IMR-90 (cell line): ENCODE measurements at regions not wholly inside any gene's neighbourhood (a gene's known extent, or its start where the extent isn't known, plus 50 kb on each side); places are given as distances from the start of the nearest gene placed in this dataset.

ENCODE experiments used
- ATAC-seq: fragments of 200-7000 bp; cut with Tn5 transposase; 2 replicates; pipeline ENCODE4 v1.9.1; 2020; ENCODE audit warnings: low read depth, mild to moderate bottlenecking, moderate library complexity
- BruUV-seq: library from RNA; stranded (reverse); fragments of 400-500 nt; replicated peaks from 2 replicates; lab custom pipeline; 2021; lab: Mats Ljungman, UMichigan
- CTCF ChIA-PET: fragments of 300-600 bp; formaldehyde crosslinking; extraction: SDS; loops from one replicate; lab custom pipeline; 2021; ENCODE audit warnings: antibody characterized with exemption; lab: Yijun Ruan, JAX
- POLR2A ChIA-PET: fragments of 300-600 bp; sonication (Branson Sonifier 250); formaldehyde crosslinking; loops from one replicate; lab custom pipeline; 2022; ENCODE audit warnings: antibody characterized with exemption; ENCODE audit not compliant: unreplicated experiment; lab: Charles Lee
- DNase-seq: peaks from one replicate; pipeline ENCODE4 v3.0.0; 2013
- H2AFZ ChIP-seq: replicated peaks from 2 replicates; pipeline ENCODE3; 2013; ENCODE audit warnings: low read length, mild to moderate bottlenecking; ENCODE audit not compliant: poor library complexity
- H2AK5ac ChIP-seq: 2 replicates; pipeline ENCODE4 v1.6.1; 2013; ENCODE audit warnings: low read depth, low read length, inconsistent platforms
- H2AK9ac ChIP-seq: replicated peaks from 2 replicates; pipeline ENCODE3; 2013; ENCODE audit warnings: mild to moderate bottlenecking, low read depth, low read length, moderate library complexity; ENCODE audit not compliant: poor library complexity
- H2BK120ac ChIP-seq: 2 replicates; pipeline ENCODE4 v1.6.1; 2013; ENCODE audit warnings: low read depth, low read length, inconsistent platforms
- H2BK15ac ChIP-seq: 3 replicates; pipeline ENCODE4 v1.6.1; 2013; ENCODE audit warnings: low read depth, low read length, inconsistent platforms
- H2BK20ac ChIP-seq: 2 replicates; pipeline ENCODE4 v1.6.1; 2013; ENCODE audit warnings: low read depth, mild to moderate bottlenecking, inconsistent platforms, low read length, moderate library complexity
- H2BK5ac ChIP-seq: 2 replicates; pipeline ENCODE4 v1.6.1; 2013; ENCODE audit warnings: mild to moderate bottlenecking, low read depth, low read length, inconsistent platforms; ENCODE audit not compliant: poor library complexity, severe bottlenecking
- H3K14ac ChIP-seq: replicated peaks from 2 replicates; pipeline ENCODE4 v1.6.1; 2013; ENCODE audit warnings: low read depth, low read length, inconsistent platforms
- H3K18ac ChIP-seq: 2 replicates; pipeline ENCODE4 v1.6.1; 2013; ENCODE audit warnings: low read depth, low read length, control low read depth
- H3K23ac ChIP-seq: 2 replicates; pipeline ENCODE4 v1.6.1; 2013; ENCODE audit warnings: low read depth, low read length, inconsistent platforms
- H3K27ac ChIP-seq: 2 replicates; pipeline ENCODE4 v1.5.1; 2013; ENCODE audit warnings: mild to moderate bottlenecking, control low read depth, low read length; ENCODE audit not compliant: insufficient read depth
- H3K27me3 ChIP-seq: 2 replicates; pipeline ENCODE4 v1.6.1; 2013; ENCODE audit warnings: low read length; ENCODE audit not compliant: control insufficient read depth, insufficient read depth
- H3K36me3 ChIP-seq: 2 replicates; pipeline ENCODE4 v1.6.1; 2013; ENCODE audit warnings: low read length, mixed read lengths; ENCODE audit not compliant: control insufficient read depth, insufficient read depth
- H3K4ac ChIP-seq: 2 replicates; pipeline ENCODE4 v1.6.1; 2013; ENCODE audit warnings: low read depth, low read length, inconsistent platforms
- H3K4me1 ChIP-seq: 2 replicates; pipeline ENCODE4 v1.6.1; 2013; ENCODE audit warnings: low read length, mixed read lengths; ENCODE audit not compliant: control insufficient read depth, insufficient read depth
- H3K4me2 ChIP-seq: 2 replicates; pipeline ENCODE4 v1.6.1; 2013; ENCODE audit warnings: low read depth, mild to moderate bottlenecking, control low read depth, low read length, moderate library complexity
- H3K4me3 ChIP-seq: 2 replicates; pipeline ENCODE4 v1.5.1; 2013; ENCODE audit warnings: low read depth, mild to moderate bottlenecking, control low read depth, low read length, moderate library complexity; ENCODE audit not compliant: insufficient read depth
- H3K56ac ChIP-seq: 2 replicates; pipeline ENCODE4 v1.6.1; 2013; ENCODE audit warnings: low read length, inconsistent platforms; ENCODE audit not compliant: insufficient read depth; ENCODE audit errors: extremely low read depth
- H3K79me1 ChIP-seq, 2 experiments: 2 replicates each; pipeline ENCODE4 v1.6.1; 2013; ENCODE audit warnings: low read length in 2 of 2, inconsistent platforms in 1 of 2, low read depth in 1 of 2
- H3K9ac ChIP-seq: 2 replicates; pipeline ENCODE4 v1.6.1; 2013; ENCODE audit warnings: low read depth, low read length, control low read depth
- H3K9me1 ChIP-seq: 2 replicates; pipeline ENCODE4 v1.6.1; 2013; ENCODE audit warnings: low read length, inconsistent platforms; ENCODE audit not compliant: insufficient read depth
- H3K9me3 ChIP-seq: 2 replicates; pipeline ENCODE4 v1.6.1; 2013; ENCODE audit warnings: low read length; ENCODE audit not compliant: control insufficient read depth, insufficient read depth
- H4K20me1 ChIP-seq: 2 replicates; pipeline ENCODE4 v1.6.1; 2013; ENCODE audit warnings: low read length, inconsistent platforms; ENCODE audit not compliant: insufficient read depth
- H4K5ac ChIP-seq: 2 replicates; pipeline ENCODE4 v1.6.1; 2013; ENCODE audit warnings: mild to moderate bottlenecking, low read depth, low read length, control low read depth
- H4K8ac ChIP-seq, 2 experiments: 2 replicates each; pipeline ENCODE4 v1.6.1; 2013; ENCODE audit warnings: low read depth in 2 of 2, low read length in 2 of 2, control low read depth in 1 of 2, inconsistent platforms in 1 of 2
- H4K91ac ChIP-seq: 2 replicates; pipeline ENCODE4 v1.6.1; 2013; ENCODE audit warnings: low read depth, low read length, inconsistent platforms; ENCODE audit not compliant: insufficient read depth
- BHLHE40 ChIP-seq: fragments of 150-350 bp; IDR thresholded peaks from 2 replicates; pipeline ENCODE4 v1.6.1; 2016; ENCODE audit warnings: mild to moderate bottlenecking, low read depth, low read length
- CEBPB ChIP-seq: IDR thresholded peaks from 2 replicates; pipeline ENCODE4 v1.6.1; 2012; ENCODE audit warnings: low read depth, low read length, improper control_type of control experiment
- CHD1 ChIP-seq: IDR thresholded peaks from 2 replicates; pipeline ENCODE4 v1.6.1; 2012; ENCODE audit warnings: low read depth, low read length, improper control_type of control experiment
- CTCF ChIP-seq: conservative IDR thresholded peaks from 2 replicates; pipeline ENCODE4 v1.5.1; 2012; ENCODE audit warnings: mild to moderate bottlenecking, low read depth, low read length, improper control_type of control experiment
- FOS ChIP-seq: fragments of 150-350 bp; IDR thresholded peaks from 2 replicates; pipeline ENCODE4 v1.6.1; 2016; ENCODE audit warnings: low read depth, low read length
- MAFK ChIP-seq: IDR thresholded peaks from 2 replicates; pipeline ENCODE4 v1.6.1; 2012; ENCODE audit warnings: low read depth, low read length, improper control_type of control experiment
- MAZ ChIP-seq: IDR thresholded peaks from 2 replicates; pipeline ENCODE4 v1.6.1; 2012; ENCODE audit warnings: low read depth, mild to moderate bottlenecking, low read length, improper control_type of control experiment, moderate library complexity, borderline replicate concordance
- MXI1 ChIP-seq: IDR thresholded peaks from 2 replicates; pipeline ENCODE4 v1.6.1; 2012; ENCODE audit warnings: low read depth, mild to moderate bottlenecking, low read length, moderate library complexity, borderline replicate concordance
- NFE2L2 ChIP-seq: fragments of 150-350 bp; IDR thresholded peaks from 2 replicates; pipeline ENCODE4 v1.6.1; 2016; ENCODE audit warnings: low read depth, mild to moderate bottlenecking, low read length
- RAD21 ChIP-seq: IDR thresholded peaks from 2 replicates; pipeline ENCODE4 v1.6.1; 2012; ENCODE audit warnings: low read length, improper control_type of control experiment
- RCOR1 ChIP-seq: IDR thresholded peaks from 2 replicates; pipeline ENCODE4 v1.6.1; 2012; ENCODE audit warnings: mild to moderate bottlenecking, low read length, improper control_type of control experiment; ENCODE audit not compliant: insufficient replicate concordance
- RFX5 ChIP-seq: IDR thresholded peaks from 2 replicates; pipeline ENCODE4 v1.8.0; 2012; ENCODE audit warnings: low read depth, mild to moderate bottlenecking, low read length, moderate library complexity
- SMC3 ChIP-seq: fragments of 150-350 bp; IDR thresholded peaks from 2 replicates; pipeline ENCODE4 v1.6.1; 2016; ENCODE audit warnings: low read depth, mild to moderate bottlenecking, antibody characterized with exemption, low read length, moderate library complexity
- WGBS, 2 experiments: methylation state at CpG; one replicate each; pipeline versions ENCODE4 v1.1.5 to v1.1.7; 2013; ENCODE audit warnings: missing lambda C conversion rate in 2 of 2; ENCODE audit not compliant: insufficient read length in 1 of 2; ENCODE audit errors: extremely low coverage in 2 of 2; 5-methylcytosine and 5-hydroxymethylcytosine counted together
- dilution Hi-C: fragments of 300-500 bp; cut with HindIII; formaldehyde crosslinking; loops from one replicate; pipeline ENCODE4 v1.14.3; 2018; ENCODE audit warnings: low sequenced_read_pairs; ENCODE audit not compliant: unreplicated experiment
- in situ Hi-C: fragments of 300-500 bp; cut with MboI; formaldehyde crosslinking; loops from 3 replicates; pipeline ENCODE4 v1.14.3; 2019; ENCODE audit warnings: low sequenced_read_pairs, inconsistent platforms, mixed read lengths
- intact Hi-C: fragments of 100-400 bp; cut with micrococcal nuclease; formaldehyde crosslinking; loops from 2 replicates; pipeline ENCODE4 v1.10.0; 2022
- TF ChIP-seq, protein P1 (sequence below): fragments of 150-350 bp; IDR thresholded peaks from 2 replicates; pipeline ENCODE4 v1.6.1; 2016; ENCODE audit warnings: low read depth, mild to moderate bottlenecking, low read length, moderate library complexity, borderline replicate concordance

GRCh38 chr4:71186566-71187403 is 152.0 kb upstream of the SLC4A4 start:
- POLR2A ChIA-PET = no interaction called here
- peak overlapping the region; percentile 58 for H3K14ac ChIP-seq
- peak overlapping the region; percentile 66 for H3K4ac ChIP-seq
- H3K4me3 ChIP-seq = peak overlapping the region; percentile 93
- no peaks in the 10 kb centered on the region for H3K27me3 ChIP-seq
- no peak overlapping the region for H2BK15ac ChIP-seq
- peak overlapping the region; percentile 61 for H3K4me2 ChIP-seq
- H3K79me1 ChIP-seq = peaks cover 4 to 30% of the 10 kb centered on the region in 2 experiments; a peak in 3 of 4 replicates
- BruUV-seq = TSS peak; percentile 64
- peaks cover 3% of the 10 kb centered on the region; the same call in 1 of the 2 replicates for H4K20me1 ChIP-seq
- peak overlapping the region; percentile 100 for H3K9ac ChIP-seq
- H2AK5ac ChIP-seq = peak overlapping the region; percentile 6; the same call in 1 of the 2 replicates
- no peaks in the 10 kb centered on the region; the same call in 1 of the 2 replicates for H3K36me3 ChIP-seq
- dilution Hi-C loops (no loop called here), intact Hi-C loops (loop anchor here (2.0 to 10.0 kb wide), 6 partner anchors 66 to 348 kb away; partner anchors contain the start of genes DCK and GRSF1), in situ Hi-C loops (loop anchor here (10.0 kb wide), 1 partner anchor 368 kb away; no protein-coding TSS in a partner anchor)
- CTCF ChIA-PET = interaction anchor here (0.6 to 1.5 kb wide), 5 partner anchors 10 to 177 kb away, joined by 4 to 7 read pairs (median 5); no protein-coding TSS in a partner anchor
- H3K4me1 ChIP-seq = peaks cover 2% of the 10 kb centered on the region; the same call in 1 of the 2 replicates
- H3K9me1 ChIP-seq = peaks cover 4% of the 10 kb centered on the region; the same call in 1 of the 2 replicates
- peak overlapping the region; percentile 78; the same call in 1 of the 2 replicates for H3K56ac ChIP-seq
- H4K8ac ChIP-seq = peak overlapping the region in 1 of 2 experiments; percentile 46; a peak in 1 of 4 replicates
- H3K18ac ChIP-seq = peak overlapping the region; percentile 68
- H3K27ac ChIP-seq = peak overlapping the region; percentile 98
- ATAC-seq (peak; percentile 88), DNase-seq (peak; percentile 53)
- peak overlapping the region; percentile 93 for H2BK5ac ChIP-seq
- H3K9me3 ChIP-seq = no peaks in the 10 kb centered on the region
- H2AK9ac ChIP-seq = peak overlapping the region; percentile 33
- peak overlapping the region; percentile 77; the same call in 1 of the 2 replicates for H3K23ac ChIP-seq
- peak overlapping the region; percentile 94 for H2BK120ac ChIP-seq
- H4K5ac ChIP-seq = no peak overlapping the region
- peak overlapping the region; percentile 93 for H2AFZ ChIP-seq
- 4% methylated on average over 39 of the region's 105 CpGs; no CpG with 5 or more reads in 1 of the 2 experiments for WGBS, 2 experiments
- H4K91ac ChIP-seq = no peak overlapping the region; the same call in 1 of the 2 replicates
- H2BK20ac ChIP-seq = no peak overlapping the region
- peak; percentile 86; the same call in 1 of the 2 replicates for TF ChIP-seq MAZ
- TF ChIP-seq NFE2L2 = no peak
- TF ChIP-seq RFX5 = no peak
- TF ChIP-seq FOS = no peak
- TF ChIP-seq MAFK = no peak
- no peak for TF ChIP-seq RCOR1
- TF ChIP-seq CEBPB = no peak
- TF ChIP-seq RAD21 = no peak
- TF ChIP-seq CTCF = no peak
- no peak for TF ChIP-seq SMC3
- TF ChIP-seq, protein P1, sequence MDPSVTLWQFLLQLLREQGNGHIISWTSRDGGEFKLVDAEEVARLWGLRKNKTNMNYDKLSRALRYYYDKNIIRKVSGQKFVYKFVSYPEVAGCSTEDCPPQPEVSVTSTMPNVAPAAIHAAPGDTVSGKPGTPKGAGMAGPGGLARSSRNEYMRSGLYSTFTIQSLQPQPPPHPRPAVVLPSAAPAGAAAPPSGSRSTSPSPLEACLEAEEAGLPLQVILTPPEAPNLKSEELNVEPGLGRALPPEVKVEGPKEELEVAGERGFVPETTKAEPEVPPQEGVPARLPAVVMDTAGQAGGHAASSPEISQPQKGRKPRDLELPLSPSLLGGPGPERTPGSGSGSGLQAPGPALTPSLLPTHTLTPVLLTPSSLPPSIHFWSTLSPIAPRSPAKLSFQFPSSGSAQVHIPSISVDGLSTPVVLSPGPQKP = no peak
- no peak for TF ChIP-seq CHD1
- peak; percentile 9; the same call in 1 of the 2 replicates for TF ChIP-seq MXI1
- peak; percentile 71; the same call in 1 of the 2 replicates for TF ChIP-seq BHLHE40
